ENCODE measurements at regions not wholly inside any gene's neighbourhood (a gene's known extent, or its start where the extent isn't known, plus 50 kb on each side); places are given as distances from the start of the nearest gene placed in this dataset.
A peak's percentile ranks its signal among the peaks of the same experiment; 100 is the strongest.
"Not testable (repeated sequence)": the region's sequence is repeated elsewhere in the genome, so short reads cannot be mapped to it uniquely, and the experiment has no call there.

DNA sequence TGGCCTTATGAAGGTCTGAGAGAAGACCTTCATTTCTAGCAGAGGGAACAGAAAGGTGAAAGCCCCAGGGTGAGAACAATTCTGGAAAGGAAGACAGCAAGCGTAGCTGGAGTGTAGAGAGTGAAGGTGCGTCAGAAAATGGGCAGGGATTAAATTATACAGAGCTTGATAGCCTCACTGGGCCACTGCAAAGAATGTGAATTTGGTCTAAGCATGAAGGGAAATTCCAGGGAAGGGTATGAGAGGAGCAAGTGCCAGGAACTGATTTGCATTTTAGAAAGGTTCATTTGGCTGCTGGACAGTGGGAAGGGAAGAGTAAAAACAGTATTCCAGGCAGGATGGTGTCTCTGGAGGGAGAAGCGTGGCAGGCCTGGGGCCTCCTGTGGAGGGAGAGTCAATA, 274.1 kb upstream of the ASIC2 start:
- no peak for DNase-seq (ENCODE audit: low read depth)
- TF ChIP-seq, protein P1, sequence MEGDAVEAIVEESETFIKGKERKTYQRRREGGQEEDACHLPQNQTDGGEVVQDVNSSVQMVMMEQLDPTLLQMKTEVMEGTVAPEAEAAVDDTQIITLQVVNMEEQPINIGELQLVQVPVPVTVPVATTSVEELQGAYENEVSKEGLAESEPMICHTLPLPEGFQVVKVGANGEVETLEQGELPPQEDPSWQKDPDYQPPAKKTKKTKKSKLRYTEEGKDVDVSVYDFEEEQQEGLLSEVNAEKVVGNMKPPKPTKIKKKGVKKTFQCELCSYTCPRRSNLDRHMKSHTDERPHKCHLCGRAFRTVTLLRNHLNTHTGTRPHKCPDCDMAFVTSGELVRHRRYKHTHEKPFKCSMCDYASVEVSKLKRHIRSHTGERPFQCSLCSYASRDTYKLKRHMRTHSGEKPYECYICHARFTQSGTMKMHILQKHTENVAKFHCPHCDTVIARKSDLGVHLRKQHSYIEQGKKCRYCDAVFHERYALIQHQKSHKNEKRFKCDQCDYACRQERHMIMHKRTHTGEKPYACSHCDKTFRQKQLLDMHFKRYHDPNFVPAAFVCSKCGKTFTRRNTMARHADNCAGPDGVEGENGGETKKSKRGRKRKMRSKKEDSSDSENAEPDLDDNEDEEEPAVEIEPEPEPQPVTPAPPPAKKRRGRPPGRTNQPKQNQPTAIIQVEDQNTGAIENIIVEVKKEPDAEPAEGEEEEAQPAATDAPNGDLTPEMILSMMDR (IDR thresholded peaks at IDR 0.05; ENCODE audit: insufficient read depth, low read depth, low read length, missing control alignments), result no peak
- H3K4me3 ChIP-seq (ENCODE audit: low read depth, low read length), result no peak overlapping the region

DNA sequence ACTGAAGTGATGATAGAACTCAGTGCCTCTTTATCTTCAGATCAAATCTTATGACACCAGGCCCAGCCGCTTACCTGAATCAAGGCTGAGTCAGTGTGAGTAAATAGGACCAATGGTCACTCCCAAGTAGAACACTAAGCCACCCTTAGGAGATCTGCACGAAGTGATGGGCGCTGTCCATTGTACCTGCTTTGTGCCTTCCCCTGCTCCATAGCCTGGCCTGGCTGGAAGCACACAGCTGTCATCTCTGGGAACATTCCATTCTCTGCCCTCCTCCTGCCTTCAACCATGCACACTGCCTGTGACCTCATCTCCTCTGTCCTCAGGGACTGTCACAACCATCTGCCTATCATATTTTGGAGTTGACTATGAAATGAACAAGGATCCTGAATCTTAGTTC, 279.5 kb upstream of the ASIC2 start:
- no peak overlapping the region for H3K4me3 ChIP-seq (ENCODE audit: low read depth, low read length)
- DNase-seq (ENCODE audit: low read depth), result no peak
- TF ChIP-seq, protein P1 (IDR thresholded peaks at IDR 0.05; ENCODE audit: insufficient read depth, low read depth, low read length, missing control alignments), result no peak

GRCh38 chr17:33574942-33575445, 281.9 kb upstream of the ASIC2 start:
- no peak overlapping the region for H3K4me3 ChIP-seq (ENCODE audit: low read depth, low read length)
- DNase-seq (ENCODE audit: low read depth), result no peak
- TF ChIP-seq, protein P1 (IDR thresholded peaks at IDR 0.05; ENCODE audit: insufficient read depth, low read depth, low read length, missing control alignments), result no peak

DNA sequence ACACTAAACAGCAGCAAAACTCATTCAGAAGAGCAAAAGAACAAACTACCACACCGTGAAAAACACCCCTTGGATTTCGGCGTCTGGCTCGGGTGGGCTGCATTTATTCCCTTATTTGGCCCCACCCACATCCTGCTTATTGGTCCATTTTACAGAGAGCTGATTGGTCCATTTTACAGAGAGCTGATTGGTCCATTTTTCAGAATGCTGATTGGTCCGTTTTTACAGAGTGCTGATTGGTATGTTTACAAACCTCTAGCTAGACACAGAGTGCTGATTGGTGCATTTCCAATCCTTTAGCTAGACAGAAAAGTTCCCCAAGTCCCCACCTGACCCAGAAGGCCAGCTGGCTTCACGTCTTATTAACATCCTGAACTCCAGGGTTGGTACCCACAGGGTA, 286.6 kb upstream of the ASIC2 start:
- not testable (repeated sequence) for DNase-seq (ENCODE audit: low read depth)

DNA sequence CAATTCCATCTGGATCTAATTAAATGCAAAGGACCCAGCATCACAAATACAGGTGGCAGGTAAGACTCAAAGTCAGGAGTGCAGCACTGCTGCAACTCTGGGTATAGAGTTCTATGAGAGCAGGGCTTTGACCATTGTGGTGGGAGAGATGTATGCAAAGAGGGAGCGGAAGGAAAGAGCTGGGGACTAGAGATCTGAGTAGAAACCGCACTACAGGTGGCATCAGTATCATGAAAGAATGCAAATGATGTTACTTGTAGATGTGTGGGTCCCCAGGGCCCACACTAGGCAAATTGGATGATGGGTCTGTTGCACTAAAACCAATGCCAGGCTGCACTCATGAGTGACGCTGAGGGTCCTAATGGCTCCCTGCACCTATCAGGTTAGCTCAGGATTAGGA, 287.1 kb upstream of the ASIC2 start:
- TF ChIP-seq, protein P1 (IDR thresholded peaks at IDR 0.05; ENCODE audit: insufficient read depth, low read depth, low read length, missing control alignments), result no peak
- DNase-seq (ENCODE audit: low read depth), result peak; percentile 42

More for the DNA sequence above, 286.6 kb upstream of the ASIC2 start:
- H3K4me3 ChIP-seq (ENCODE audit: low read depth, low read length), result not testable (repeated sequence)

DNA sequence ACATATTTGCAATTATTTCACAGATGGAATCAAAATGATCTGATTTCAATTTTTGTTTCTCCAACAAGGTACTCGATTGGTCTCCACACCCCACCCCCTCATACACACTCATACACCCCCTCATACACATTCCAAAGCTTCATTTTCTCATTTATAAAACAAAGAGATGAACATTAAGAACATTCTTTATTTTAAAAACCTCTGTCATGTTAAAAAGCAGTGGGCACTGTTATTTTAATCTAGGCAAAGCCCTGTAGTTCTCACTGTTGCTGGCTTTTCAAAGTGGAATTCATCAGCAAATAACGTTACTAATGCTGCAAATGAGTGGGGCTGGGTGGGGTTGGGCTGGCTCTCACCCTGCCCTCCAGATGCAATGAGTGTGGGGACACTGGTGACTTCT, 289.6 kb upstream of the ASIC2 start:
- TF ChIP-seq, protein P1 (IDR thresholded peaks at IDR 0.05; ENCODE audit: insufficient read depth, low read depth, low read length, missing control alignments), result no peak
- no peak overlapping the region for H3K4me3 ChIP-seq (ENCODE audit: low read depth, low read length)
- DNase-seq (ENCODE audit: low read depth), result no peak

More for the DNA sequence above, 287.1 kb upstream of the ASIC2 start:
- H3K4me3 ChIP-seq (ENCODE audit: low read depth, low read length), result no peak overlapping the region

- DNase-seq (ENCODE audit: low read depth), result no peak
- TF ChIP-seq, protein P1 (IDR thresholded peaks at IDR 0.05; ENCODE audit: insufficient read depth, low read depth, low read length, missing control alignments), result no peak
- no peak overlapping the region for H3K4me3 ChIP-seq (ENCODE audit: low read depth, low read length)
Observed at GRCh38 chr17:33583518-33584417, 290.7 kb upstream of the ASIC2 start.

All from GM12865 (cell line).